SK-N-SH (cell line): ENCODE measurements at regions not wholly inside any gene's neighbourhood (a gene's known extent, or its start where the extent isn't known, plus 50 kb on each side); places are given as distances from the start of the nearest gene placed in this dataset.

Experiments
- CTCF ChIA-PET: fragments of 300-600, 350-600 bp; formaldehyde crosslinking; extraction: SDS; loops from one replicate; lab custom pipeline; 2021; lab: Yijun Ruan, JAX
- POLR2A ChIA-PET: fragments of 350-600 bp; sonication (Branson Sonifier 250); formaldehyde crosslinking; extraction: SDS; loops from one replicate; lab custom pipeline; 2020; ENCODE audit warnings: antibody characterized with exemption, inconsistent platforms; lab: Yijun Ruan, JAX
- DNase-seq: peaks from one replicate; pipeline ENCODE4 v3.0.0; 2012
- H2AFZ ChIP-seq: fragments of 200-600 bp; sonication (generic); 2 replicates; pipeline ENCODE4 v1.8.1; 2016; ENCODE audit warnings: antibody characterized with exemption, mild to moderate bottlenecking, low read depth
- H3F3A ChIP-seq: fragments of 200-600 bp; sonication (generic); replicated peaks from 2 replicates; pipeline ENCODE3; 2016; ENCODE audit warnings: antibody characterized with exemption, mild to moderate bottlenecking; ENCODE audit not compliant: insufficient read depth
- H3K27ac ChIP-seq, 2 experiments: fragments of 200-500 bp in 1 of 2; fragments of 200-600 bp in 1 of 2; sonication (Bioruptor generic) in 1 of 2; sonication (generic), shearing (Covaris generic) in 1 of 2; 2 replicates each; pipeline versions ENCODE4 v1.5.1 to v1.6.1; 2014 to 2016; ENCODE audit warnings: low read depth in 2 of 2, inconsistent platforms in 1 of 2, low read length in 1 of 2, mild to moderate bottlenecking in 1 of 2, mixed read lengths in 1 of 2
- H3K27me3 ChIP-seq: fragments of 200-600 bp; sonication (generic), shearing (Covaris generic); 2 replicates; pipeline ENCODE4 v1.6.1; 2016; ENCODE audit warnings: mixed run types; ENCODE audit not compliant: insufficient read depth
- H3K36me3 ChIP-seq, 2 experiments: fragments of 200-500 bp in 1 of 2; fragments of 200-600 bp in 1 of 2; sonication (Bioruptor generic) in 1 of 2; sonication (generic) in 1 of 2; replicated peaks in 1 of 2; 2 replicates each; pipeline versions ENCODE3 to v1.5.1; 2014 to 2016; ENCODE audit warnings: low read length in 1 of 2, mild to moderate bottlenecking in 1 of 2; ENCODE audit not compliant: insufficient read depth in 2 of 2, control insufficient read depth in 1 of 2
- H3K4me1 ChIP-seq, 2 experiments: fragments of 200-500 bp in 1 of 2; fragments of 200-600 bp in 1 of 2; sonication (Bioruptor generic) in 1 of 2; sonication (generic), shearing (Covaris generic) in 1 of 2; 2 replicates each; pipeline versions ENCODE4 v1.5.1 to v1.6.1; 2014 to 2016; ENCODE audit warnings: low read depth in 1 of 2, low read length in 1 of 2, mixed run types in 1 of 2; ENCODE audit not compliant: insufficient read depth in 2 of 2, control insufficient read depth in 1 of 2
- H3K4me2 ChIP-seq: fragments of 200-600 bp; sonication (generic), shearing (Covaris generic); 2 replicates; pipeline ENCODE4 v1.6.1; 2017; ENCODE audit warnings: mixed run types
- H3K4me3 ChIP-seq, 2 experiments: fragments of 200-500 bp in 1 of 2; fragments of 200-600 bp in 1 of 2; sonication (Bioruptor generic) in 1 of 2; sonication (generic), shearing (Covaris generic) in 1 of 2; 2 replicates each; pipeline versions ENCODE4 v1.5.1 to v1.8.1; 2014 to 2016; ENCODE audit warnings: low read depth in 2 of 2, inconsistent platforms in 1 of 2, low read length in 1 of 2, mild to moderate bottlenecking in 1 of 2, mixed read lengths in 1 of 2, moderate library complexity in 1 of 2
- H3K79me2 ChIP-seq: fragments of 200-600 bp; sonication (generic); 2 replicates; pipeline ENCODE4 v1.8.1; 2017; ENCODE audit warnings: mild to moderate bottlenecking; ENCODE audit not compliant: insufficient read depth
- H3K9ac ChIP-seq: fragments of 200-600 bp; sonication (generic); 2 replicates; pipeline ENCODE4 v1.6.1; 2017; ENCODE audit warnings: mixed run types
- H3K9me2 ChIP-seq: fragments of 200-600 bp; sonication (generic); 2 replicates; pipeline ENCODE4 v1.6.1; 2017; ENCODE audit warnings: mixed run types
- H3K9me3 ChIP-seq: fragments of 200-600 bp; sonication (generic); 2 replicates; pipeline ENCODE4 v1.6.1; 2017; ENCODE audit warnings: mixed run types, mild to moderate bottlenecking, moderate library complexity
- H4K20me1 ChIP-seq: fragments of 200-600 bp; sonication (generic); 2 replicates; pipeline ENCODE4 v1.6.1; 2017; ENCODE audit warnings: mild to moderate bottlenecking, mixed run types; ENCODE audit not compliant: insufficient read depth
- EZH2phosphoT487 ChIP-seq: fragments of 200-600 bp; sonication (generic); IDR thresholded peaks from 2 replicates; pipeline ENCODE4 v1.6.1; 2017; ENCODE audit warnings: low read depth, mixed run types, mild to moderate bottlenecking, antibody characterized with exemption, moderate library complexity, borderline replicate concordance
- FOXJ3 ChIP-seq: sonication (generic); formaldehyde crosslinking; IDR thresholded peaks from 2 replicates; pipeline ENCODE4 v1.5.1; 2020; ENCODE audit warnings: mild to moderate bottlenecking, missing genetic modification reagents
- GABPA ChIP-seq: IDR thresholded peaks from 2 replicates; pipeline ENCODE4 v1.4.0; 2012; ENCODE audit warnings: low read depth, mild to moderate bottlenecking
- SIN3A ChIP-seq: IDR thresholded peaks from 2 replicates; pipeline ENCODE4 v1.6.1; 2012; ENCODE audit warnings: low read depth, mild to moderate bottlenecking, low read length, moderate library complexity, borderline replicate concordance
- WGBS: methylation state at CpG from one replicate; pipeline ENCODE4 v1.1.6; 2017; ENCODE audit warnings: low lambda C conversion rate; 5-methylcytosine and 5-hydroxymethylcytosine counted together
- TF ChIP-seq, protein P1 (sequence below): IDR thresholded peaks from 2 replicates; pipeline ENCODE4 v1.6.1; 2012; ENCODE audit warnings: mild to moderate bottlenecking, low read depth, low read length, moderate library complexity
- TF ChIP-seq, protein P2 (sequence below): fragments of 150-350 bp; IDR thresholded peaks from 2 replicates; pipeline ENCODE4 v1.6.1; 2017; ENCODE audit warnings: antibody characterized with exemption, low read length, low read depth, borderline replicate concordance
- TF ChIP-seq, protein P3 (sequence below): IDR thresholded peaks from 2 replicates; pipeline ENCODE4; 2012

DNA sequence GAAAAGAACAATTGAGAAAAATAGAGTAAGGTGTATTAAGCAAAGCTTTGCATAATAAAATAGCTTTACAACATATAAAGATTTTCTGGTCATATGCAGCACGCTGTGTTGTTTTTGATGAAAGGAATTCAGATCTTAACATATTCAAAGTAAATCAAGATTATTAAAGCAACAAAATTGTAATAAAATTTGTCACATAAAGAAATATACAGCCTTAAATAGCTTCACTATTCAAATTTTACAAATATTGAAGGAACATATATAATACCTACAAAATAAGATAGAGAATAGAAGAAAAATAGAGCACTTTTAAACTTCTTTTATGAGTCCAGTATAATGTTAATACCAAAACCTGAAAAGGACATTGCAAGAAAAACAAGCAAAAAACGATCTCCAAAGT, 749.1 kb upstream of the POT1 start:
- H3K4me3 ChIP-seq = no peak overlapping the region
- H3K27me3 ChIP-seq = no peaks in the 10 kb centered on the region
- no peaks in the 10 kb centered on the region for H3F3A ChIP-seq
- WGBS = 32% methylated on average over 2 of the region's 2 CpGs
- no peak overlapping the region for H3K27ac ChIP-seq
- H2AFZ ChIP-seq = no peak overlapping the region
- H3K9ac ChIP-seq = no peak overlapping the region
- no peaks in the 10 kb centered on the region for H3K4me1 ChIP-seq
- ChIA-PET POLR2A (no interaction called here), CTCF (interaction anchor here (1.4 kb wide), 1 partner anchor 9 kb away, joined by 4 read pairs; no protein-coding TSS in a partner anchor)
- H3K36me3 ChIP-seq = no peaks in the 10 kb centered on the region
- TF ChIP-seq, protein P1, sequence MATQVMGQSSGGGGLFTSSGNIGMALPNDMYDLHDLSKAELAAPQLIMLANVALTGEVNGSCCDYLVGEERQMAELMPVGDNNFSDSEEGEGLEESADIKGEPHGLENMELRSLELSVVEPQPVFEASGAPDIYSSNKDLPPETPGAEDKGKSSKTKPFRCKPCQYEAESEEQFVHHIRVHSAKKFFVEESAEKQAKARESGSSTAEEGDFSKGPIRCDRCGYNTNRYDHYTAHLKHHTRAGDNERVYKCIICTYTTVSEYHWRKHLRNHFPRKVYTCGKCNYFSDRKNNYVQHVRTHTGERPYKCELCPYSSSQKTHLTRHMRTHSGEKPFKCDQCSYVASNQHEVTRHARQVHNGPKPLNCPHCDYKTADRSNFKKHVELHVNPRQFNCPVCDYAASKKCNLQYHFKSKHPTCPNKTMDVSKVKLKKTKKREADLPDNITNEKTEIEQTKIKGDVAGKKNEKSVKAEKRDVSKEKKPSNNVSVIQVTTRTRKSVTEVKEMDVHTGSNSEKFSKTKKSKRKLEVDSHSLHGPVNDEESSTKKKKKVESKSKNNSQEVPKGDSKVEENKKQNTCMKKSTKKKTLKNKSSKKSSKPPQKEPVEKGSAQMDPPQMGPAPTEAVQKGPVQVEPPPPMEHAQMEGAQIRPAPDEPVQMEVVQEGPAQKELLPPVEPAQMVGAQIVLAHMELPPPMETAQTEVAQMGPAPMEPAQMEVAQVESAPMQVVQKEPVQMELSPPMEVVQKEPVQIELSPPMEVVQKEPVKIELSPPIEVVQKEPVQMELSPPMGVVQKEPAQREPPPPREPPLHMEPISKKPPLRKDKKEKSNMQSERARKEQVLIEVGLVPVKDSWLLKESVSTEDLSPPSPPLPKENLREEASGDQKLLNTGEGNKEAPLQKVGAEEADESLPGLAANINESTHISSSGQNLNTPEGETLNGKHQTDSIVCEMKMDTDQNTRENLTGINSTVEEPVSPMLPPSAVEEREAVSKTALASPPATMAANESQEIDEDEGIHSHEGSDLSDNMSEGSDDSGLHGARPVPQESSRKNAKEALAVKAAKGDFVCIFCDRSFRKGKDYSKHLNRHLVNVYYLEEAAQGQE = no peak
- TF ChIP-seq EZH2phosphoT487 = no peak
- H3K9me2 ChIP-seq = no peaks in the 10 kb centered on the region; the same call in 1 of the 2 replicates
- no peaks in the 10 kb centered on the region for H4K20me1 ChIP-seq
- no peaks in the 10 kb centered on the region for H3K79me2 ChIP-seq
- no peaks in the 10 kb centered on the region for H3K9me3 ChIP-seq
- no peak overlapping the region for H3K4me2 ChIP-seq
- no peak for DNase-seq

DNA sequence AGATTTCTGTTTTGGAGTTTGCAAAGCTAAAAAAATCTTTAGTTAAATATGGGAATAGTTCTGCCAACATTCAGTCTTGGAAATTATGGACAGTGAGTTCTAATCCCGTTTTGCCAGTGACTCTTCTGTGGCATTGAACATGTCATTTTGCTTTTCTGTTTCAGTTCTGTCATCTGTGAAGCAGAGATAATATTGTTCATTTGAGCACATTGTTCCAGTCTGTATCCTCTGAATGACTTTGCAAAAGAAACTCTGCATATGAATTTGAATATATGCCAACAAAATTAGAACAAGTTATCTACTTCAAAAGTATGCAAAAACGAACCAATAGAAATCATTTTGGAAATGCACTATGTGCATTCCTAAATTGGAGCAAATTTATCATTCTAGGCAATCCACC, 746.0 kb upstream of the POT1 start:
- CTCF ChIA-PET = interaction anchor here (0.7 kb wide), 1 partner anchor 708 kb away, joined by 4 read pairs; no protein-coding TSS in a partner anchor

More for the DNA sequence above, 746.0 kb upstream of the POT1 start:
- Histone ChIP-seq H3K79me2 (no peaks in the 10 kb centered on the region), H3K9me3 (no peaks in the 10 kb centered on the region), H3K36me3 (no peaks in the 10 kb centered on the region), H3K27me3 (no peaks in the 10 kb centered on the region), H4K20me1 (no peaks in the 10 kb centered on the region), H3K4me2 (no peak overlapping the region), H3K9me2 (no peaks in the 10 kb centered on the region), H3K27ac (no peak overlapping the region), H2AFZ (no peak overlapping the region), H3F3A (no peaks in the 10 kb centered on the region), H3K4me3 (no peak overlapping the region), H3K4me1 (no peaks in the 10 kb centered on the region; a peak in 1 of 4 replicates), H3K9ac (no peak overlapping the region)
- 32% methylated on average over 2 of the region's 2 CpGs for WGBS
- no peak for DNase-seq
- POLR2A ChIA-PET = no interaction called here
- TF ChIP-seq SIN3A (no peak), FOXJ3 (CRISPR knock-in tag) (no peak), GABPA (no peak)
- TF ChIP-seq, protein P1 = no peak
- TF ChIP-seq, protein P2, sequence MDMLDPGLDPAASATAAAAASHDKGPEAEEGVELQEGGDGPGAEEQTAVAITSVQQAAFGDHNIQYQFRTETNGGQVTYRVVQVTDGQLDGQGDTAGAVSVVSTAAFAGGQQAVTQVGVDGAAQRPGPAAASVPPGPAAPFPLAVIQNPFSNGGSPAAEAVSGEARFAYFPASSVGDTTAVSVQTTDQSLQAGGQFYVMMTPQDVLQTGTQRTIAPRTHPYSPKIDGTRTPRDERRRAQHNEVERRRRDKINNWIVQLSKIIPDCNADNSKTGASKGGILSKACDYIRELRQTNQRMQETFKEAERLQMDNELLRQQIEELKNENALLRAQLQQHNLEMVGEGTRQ = no peak
- TF ChIP-seq, protein P3, sequence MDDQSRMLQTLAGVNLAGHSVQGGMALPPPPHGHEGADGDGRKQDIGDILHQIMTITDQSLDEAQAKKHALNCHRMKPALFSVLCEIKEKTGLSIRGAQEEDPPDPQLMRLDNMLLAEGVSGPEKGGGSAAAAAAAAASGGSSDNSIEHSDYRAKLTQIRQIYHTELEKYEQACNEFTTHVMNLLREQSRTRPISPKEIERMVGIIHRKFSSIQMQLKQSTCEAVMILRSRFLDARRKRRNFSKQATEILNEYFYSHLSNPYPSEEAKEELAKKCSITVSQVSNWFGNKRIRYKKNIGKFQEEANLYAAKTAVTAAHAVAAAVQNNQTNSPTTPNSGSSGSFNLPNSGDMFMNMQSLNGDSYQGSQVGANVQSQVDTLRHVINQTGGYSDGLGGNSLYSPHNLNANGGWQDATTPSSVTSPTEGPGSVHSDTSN = no peak
